DOHH2 (cell line): ENCODE measurements at regions not wholly inside any gene's neighbourhood (a gene's known extent, or its start where the extent isn't known, plus 50 kb on each side); places are given as distances from the start of the nearest gene placed in this dataset.

ENCODE experiments used
- EZH2phosphoT487 ChIP-seq: fragments of 200-600 bp; sonication (generic); IDR thresholded peaks from 2 replicates; pipeline ENCODE4 v1.6.1; 2017; ENCODE audit warnings: borderline replicate concordance, mild to moderate bottlenecking, antibody characterized with exemption, low read length, moderate library complexity, mixed read lengths
- TF ChIP-seq, protein P1 (sequence below): fragments of 200-600 bp; sonication (generic); IDR thresholded peaks from one replicate; pipeline ENCODE4 v1.5.1; 2014; ENCODE audit warnings: antibody characterized with exemption, mild to moderate bottlenecking, low read depth, low read length; ENCODE audit not compliant: poor library complexity, severe bottlenecking

DNA sequence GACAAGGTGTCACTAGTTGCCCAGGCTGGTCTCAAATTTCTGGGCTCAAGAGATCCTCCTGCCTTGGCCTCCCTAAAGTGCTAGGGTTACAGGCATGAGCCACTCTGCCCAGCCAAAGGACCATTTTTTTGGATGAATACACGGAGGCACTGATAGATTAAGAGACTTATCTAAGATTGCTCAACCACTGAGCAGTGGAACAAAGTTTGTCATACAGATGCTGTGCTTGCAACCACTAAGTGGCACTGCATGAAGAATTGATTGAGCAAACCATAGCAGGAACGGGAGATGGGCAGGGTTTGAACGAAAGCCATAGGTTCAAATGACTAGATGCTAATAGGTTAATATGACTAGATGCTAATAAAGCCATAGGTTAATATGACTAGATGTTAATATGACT, 61.1 kb downstream of the EBLN1 start:
- TF ChIP-seq, protein P1, sequence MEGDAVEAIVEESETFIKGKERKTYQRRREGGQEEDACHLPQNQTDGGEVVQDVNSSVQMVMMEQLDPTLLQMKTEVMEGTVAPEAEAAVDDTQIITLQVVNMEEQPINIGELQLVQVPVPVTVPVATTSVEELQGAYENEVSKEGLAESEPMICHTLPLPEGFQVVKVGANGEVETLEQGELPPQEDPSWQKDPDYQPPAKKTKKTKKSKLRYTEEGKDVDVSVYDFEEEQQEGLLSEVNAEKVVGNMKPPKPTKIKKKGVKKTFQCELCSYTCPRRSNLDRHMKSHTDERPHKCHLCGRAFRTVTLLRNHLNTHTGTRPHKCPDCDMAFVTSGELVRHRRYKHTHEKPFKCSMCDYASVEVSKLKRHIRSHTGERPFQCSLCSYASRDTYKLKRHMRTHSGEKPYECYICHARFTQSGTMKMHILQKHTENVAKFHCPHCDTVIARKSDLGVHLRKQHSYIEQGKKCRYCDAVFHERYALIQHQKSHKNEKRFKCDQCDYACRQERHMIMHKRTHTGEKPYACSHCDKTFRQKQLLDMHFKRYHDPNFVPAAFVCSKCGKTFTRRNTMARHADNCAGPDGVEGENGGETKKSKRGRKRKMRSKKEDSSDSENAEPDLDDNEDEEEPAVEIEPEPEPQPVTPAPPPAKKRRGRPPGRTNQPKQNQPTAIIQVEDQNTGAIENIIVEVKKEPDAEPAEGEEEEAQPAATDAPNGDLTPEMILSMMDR = no peak
- TF ChIP-seq EZH2phosphoT487 = no peak
